KG1 (cell line): ENCODE measurements at regions not wholly inside any gene's neighbourhood (a gene's known extent, or its start where the extent isn't known, plus 50 kb on each side); places are given as distances from the start of the nearest gene placed in this dataset.
"Not testable (repeated sequence)": the region's sequence is repeated elsewhere in the genome, so short reads cannot be mapped to it uniquely, and the experiment has no call there.

Experiments used
- DNase-seq: peaks from one replicate; lab custom pipeline; 2025; lab: John Stamatoyannopoulos, UW

DNA sequence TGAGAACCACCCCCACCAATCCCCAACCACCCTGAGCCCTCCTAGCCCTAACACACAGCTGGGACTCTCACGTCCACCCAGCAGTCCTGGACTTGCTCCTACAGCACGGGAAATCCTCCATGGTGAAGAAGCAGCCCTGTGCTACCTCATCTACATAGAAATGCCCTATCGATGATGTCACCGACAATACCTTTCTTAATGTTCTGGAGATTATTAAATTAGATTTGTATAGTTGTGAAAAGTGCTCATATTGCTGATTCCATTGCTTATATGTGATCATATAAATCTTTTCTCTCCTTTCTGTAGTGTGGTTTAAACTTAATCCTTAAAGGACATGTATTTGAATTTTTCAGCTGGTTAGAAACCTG is 97.1 kb downstream of the PPIAL4G start:
- not testable (repeated sequence) for DNase-seq

DNA sequence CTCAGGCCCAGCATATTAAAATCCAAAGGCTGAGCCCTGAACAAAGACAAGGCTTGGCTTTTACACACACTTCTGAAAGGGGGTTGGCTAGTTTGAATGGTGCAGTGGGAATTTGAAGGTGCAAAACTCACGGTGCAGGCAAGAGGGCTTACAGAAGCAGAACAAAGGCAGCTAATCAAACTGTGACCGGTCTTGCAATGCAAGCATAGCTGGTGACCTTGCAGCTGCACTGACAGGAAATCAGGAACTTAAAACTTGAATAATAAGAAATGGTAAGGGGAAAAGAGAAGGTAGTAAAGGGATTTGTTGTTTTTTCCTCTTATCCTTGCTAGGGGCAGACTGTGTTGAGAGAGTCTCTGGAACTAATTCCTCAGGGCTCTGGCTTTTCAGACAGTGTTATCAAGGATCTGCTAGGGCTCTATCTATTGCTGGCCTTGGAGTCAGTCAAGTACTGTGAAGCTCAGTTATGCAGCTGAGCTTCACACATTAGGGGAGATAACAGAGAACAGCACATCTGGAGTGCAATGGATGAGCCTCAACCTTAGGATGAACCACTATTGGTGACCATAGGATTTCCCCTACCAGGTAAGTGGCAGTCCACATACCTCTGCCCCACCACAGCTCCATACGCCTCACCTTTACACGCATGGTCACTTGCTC is 97.6 kb downstream of the PPIAL4G start:
- DNase-seq: no peak

DNA sequence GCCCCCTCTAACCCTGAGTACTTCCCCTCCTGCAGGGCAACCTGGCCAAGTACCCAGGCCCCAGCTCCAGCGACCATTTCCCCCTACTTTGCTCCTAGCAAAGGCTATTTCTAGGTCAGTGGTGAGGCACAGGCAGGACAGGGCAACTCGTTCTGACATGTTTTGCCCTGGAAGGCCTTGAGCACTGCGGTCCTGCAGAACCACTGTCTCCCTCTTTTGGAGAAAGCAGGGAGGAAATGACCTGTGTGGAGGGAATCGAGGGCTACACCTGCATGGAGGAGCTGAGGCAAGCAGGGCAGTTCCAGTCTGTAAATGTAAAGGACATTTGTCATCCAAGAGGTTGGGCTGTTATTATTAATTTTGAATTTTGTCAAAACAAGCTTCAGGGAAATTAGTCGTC is 99.1 kb downstream of the PPIAL4G start:
- no peak for DNase-seq

DNA sequence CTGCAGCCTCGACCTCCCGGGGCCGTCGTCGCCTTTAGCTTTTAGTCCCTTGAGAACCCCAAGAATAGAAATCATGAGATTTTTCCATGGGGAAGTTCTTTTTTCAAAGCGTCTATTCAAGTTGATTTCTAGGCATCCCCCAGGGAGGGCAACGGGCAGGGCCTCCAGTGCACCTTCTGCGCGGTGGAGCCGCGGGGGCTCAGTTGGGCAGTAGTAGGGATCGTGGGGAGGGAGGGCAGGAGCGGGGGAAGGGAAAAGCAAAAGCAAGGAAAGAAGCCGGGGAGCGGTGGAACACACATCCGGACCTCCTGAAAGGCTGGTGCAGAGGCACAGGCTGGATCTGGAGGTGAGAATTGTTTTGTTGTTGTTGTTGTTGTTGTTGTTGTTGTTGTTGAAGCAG is 103.4 kb downstream of the PPIAL4G start:
- DNase-seq: no peak

DNA sequence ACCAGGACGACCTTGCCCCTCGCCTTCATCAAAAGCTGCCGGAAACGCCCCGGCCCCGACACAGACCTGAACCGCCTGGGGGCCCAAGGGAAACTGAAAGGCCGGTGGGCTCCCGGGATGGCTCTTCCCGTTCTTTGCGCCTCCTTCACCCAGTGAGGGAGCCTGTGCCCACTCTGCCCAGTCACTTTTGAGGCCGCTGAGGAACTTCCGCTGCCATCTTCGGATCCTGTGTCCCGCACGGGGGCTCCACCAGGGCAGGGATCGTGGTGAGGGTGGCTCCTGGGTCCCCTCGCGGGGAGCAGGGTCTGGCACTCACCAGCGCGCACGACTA is 104.0 kb downstream of the PPIAL4G start:
- DNase-seq: no peak

DNA sequence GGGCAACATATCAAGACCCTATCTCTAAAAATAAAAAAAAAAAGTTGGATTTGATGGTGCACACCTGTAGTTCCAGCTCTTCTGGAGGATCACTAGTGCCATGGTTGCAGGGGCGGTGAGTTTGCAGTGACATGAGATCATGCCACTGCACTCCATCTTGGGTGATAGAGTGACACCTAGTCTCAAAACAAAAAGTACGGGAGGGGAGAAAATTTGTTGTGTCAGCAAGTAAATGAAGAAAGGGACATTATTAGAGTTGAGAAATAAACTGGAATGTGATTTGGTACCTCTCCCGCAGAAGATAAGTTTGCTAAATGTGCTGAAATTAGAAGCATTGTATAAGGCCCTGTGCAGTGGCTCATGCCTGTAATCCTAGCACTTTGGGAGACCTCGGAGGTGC is 105.1 kb downstream of the PPIAL4G start:
- not testable (repeated sequence) for DNase-seq

DNA sequence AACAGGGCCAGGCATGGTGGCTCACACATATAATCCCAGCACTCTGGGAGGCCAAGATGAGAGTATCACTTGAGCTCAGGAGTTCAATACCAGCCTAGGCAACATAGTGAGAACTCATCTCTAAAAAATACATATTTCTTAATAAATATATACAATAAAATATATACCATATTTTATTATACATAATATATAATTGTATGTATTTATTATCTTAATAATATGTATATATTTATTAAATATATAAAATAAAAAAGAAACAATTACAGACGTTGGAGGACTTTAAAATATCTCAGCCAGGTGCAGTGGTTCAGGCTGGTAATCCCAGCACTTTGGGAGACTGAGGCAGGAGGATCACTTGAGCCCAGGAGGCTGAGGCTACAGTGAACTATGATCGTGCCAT is 106.1 kb downstream of the PPIAL4G start:
- DNase-seq: not testable (repeated sequence)

DNA sequence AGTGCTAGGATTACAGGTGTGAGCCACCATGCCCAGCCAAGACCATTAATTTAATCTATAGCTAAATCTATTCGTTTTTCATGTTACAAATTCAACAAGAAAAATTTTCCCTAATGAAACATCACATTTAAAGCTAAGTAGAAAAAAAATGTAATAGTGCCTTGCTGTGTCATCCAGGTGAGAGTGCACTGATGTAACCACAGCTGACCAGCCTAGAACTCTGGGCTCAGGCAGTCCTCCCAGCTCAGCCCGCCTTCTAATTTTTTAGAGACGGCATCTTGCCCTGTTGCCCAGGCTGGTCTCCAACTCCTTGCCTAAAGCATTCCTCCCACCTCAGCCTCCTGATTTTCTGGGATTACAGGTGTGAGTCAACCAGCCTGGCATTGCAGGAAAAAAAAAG is 109.0 kb downstream of the PPIAL4G start:
- DNase-seq: no peak

DNA sequence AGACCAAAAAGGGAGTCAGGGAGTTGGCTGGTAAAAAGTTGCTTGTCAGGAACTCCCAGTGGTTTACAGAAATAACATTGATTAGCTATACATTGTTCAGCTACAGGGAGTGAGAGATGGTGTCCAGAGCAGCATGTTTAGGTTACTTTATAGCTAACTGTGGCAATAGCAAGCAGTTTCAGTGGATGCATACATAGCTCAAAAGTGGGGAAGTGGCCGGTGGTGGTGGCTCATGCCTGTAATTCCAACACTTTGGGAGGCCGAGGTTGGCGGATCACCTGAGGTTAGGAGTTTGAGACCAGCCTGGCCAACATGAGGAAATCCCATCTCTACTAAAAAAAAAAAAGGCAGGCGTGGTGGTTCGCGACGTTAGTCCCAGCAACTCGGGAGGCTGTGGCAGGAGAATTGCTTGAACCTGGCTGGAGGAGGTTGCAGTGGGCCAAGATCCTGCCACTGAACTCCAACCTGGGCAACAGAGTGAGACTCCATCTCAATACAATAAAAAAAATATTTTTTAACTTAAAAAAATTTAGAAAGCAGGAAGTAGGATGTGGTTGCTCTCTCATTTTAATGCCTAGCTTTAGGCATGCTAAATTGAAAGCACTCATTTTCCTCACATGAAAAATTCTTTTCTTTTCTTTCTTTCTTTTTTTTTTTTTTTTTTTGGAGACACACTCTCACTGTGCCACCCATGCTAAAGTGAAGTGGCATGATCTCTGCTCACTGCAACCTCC is 109.7 kb downstream of the PPIAL4G start:
- DNase-seq: no peak

DNA sequence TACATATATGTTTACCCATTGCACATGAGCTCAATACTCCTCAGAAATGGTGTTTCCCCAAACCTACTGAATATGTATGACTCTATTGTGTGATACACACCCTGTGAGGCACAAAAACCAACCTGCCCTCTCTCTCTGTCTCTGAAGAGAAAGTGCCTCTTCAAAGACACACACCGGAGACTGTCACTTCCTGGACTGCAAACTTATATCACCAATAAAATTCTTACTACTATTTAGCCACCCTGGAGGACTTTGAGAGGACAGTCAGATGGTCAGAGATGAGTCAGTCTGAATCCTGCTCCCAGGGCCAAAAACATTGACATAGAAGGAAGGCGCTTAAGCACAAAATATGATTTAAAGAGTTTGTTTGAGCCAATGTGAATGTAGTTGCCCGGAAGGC is 110.4 kb downstream of the PPIAL4G start:
- no peak for DNase-seq

DNA sequence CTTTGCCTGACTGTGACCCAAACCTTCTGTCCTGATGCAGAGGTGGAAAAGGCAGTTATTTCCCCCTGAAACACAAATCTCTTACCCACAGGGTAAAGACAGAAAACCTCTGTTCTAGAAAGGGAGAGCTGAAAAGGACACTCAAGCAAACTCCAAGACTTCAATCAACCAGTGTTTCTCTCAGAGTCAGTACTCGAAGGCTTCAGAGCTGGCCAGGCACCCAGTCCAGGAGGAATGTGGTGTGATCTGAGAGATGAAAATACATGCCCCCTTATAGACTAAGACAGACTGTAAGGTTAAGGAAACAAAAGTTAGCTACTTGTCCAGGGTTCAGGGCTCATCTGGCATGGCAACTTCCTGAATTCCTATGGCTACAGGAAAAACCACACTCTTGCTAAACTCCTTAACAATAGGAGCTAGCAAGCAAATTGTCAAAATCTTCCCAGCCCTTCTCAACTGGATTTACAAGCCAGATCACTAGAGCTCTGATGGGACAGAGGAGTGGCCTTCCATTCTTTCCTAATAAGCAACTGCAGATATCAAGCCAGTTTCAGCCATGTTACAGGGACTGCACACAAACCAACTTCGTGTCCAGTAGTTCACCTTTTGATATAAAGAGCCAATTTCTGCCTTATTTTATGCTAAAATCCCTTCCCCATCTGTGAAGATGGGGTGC is 110.9 kb downstream of the PPIAL4G start:
- DNase-seq: not testable (repeated sequence)

DNA sequence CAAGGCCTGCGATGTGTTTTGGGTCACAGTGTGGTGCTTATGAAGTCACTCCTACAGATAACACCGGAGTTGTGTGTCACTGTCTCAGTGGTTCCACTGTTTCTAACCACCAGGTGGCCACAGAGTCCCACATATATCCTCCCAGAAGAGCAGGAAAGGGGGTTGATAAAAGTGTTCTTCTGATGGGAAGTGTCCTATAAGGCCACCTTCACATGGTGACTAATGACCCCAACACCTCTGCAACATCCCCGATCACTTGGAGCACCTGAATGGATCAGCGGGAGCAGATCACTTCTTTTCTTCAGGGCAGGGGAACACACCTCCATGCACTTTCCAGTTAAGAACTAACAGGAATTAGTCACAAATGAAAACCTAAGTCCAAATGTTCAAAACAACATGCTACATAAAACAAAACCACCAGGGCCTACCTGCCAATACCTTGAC is 111.5 kb downstream of the PPIAL4G start:
- peak; percentile 49 for DNase-seq

DNA sequence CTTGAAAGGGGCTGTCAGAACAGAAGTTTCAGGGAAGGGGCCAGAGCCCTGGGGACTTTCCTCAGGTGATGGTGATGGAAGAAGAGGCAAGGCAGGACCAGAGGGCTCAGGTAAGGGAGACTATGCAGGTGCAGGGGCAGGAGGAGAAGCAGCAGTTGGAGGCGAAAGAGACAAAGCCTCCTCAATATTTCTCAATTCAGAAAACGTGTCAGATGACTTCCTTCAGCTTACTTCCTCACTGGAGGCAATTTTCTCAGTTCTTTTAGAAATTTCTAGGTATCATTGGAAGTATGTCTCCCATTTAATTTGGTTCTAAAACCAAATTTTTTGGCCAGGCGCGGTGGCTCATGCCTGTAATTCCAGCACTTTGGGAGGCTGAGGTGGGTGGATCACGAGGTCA is 112.4 kb downstream of the PPIAL4G start:
- not testable (repeated sequence) for DNase-seq

DNA sequence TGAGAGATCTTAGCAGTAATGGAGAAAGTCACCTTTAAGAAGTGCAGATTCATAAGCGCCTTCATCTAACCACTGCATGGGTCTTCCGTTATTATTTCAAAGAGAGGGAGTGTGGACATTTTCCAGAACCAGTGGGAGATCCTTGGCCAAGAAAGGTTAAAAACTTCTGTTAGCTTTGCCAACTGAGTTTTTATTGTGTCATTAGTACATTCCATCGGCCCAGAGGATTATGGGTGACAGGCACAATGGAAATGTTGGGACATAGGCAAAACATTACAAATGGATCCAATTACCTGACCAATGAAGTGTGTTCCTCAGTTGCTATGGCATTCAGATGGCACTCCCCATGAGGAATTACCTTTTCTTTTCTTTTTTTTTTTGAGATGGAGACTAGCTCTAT is 115.5 kb downstream of the PPIAL4G start:
- DNase-seq: no peak

DNA sequence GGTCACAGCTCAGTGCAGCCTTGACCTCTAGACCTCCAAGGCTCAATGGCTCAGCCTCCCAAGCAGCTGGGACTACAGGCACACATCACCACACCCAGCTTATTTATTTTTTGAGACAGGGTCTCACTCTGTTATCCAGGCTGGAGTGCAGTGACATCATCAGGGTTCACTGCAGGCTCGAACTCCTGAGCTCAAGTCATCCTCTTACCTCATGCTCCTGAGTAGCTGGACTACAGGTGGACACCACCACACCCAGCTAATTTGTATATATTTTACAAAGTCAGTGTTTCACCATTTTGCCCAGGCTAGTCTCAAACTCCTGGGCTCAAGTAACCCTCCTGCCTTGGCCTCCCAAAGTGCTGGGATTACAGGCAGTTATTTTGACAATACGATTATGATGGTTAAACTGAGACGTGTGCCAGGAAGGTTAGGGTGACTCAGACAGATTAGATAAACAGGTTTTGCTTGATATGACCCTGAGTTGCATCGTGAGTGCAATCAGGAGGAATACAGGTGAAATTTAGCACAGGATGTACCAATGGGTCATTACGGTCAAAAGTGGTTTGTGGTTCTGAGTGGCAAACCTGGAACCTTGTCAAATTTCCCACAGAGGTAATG is 116.9 kb downstream of the PPIAL4G start:
- DNase-seq: not testable (repeated sequence)

DNA sequence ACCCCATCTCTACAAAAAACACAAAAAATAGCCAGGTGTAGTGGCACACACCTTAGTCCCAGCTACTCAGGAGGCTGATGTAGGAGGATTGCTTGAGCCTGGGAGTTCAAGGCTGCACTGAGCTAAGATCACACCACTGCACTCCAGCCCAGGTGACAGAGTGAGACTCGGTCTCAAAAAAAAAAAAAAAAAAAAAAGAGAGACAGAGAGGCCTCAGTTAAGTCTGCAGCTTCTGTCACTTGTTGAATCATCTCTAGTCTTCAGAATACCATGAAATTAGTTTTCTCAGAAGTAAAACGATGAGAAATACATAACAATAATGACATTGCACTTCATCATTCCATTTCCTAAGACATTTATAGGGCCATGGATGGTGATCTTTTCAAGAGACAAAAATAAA is 118.0 kb downstream of the PPIAL4G start:
- not testable (repeated sequence) for DNase-seq

DNA sequence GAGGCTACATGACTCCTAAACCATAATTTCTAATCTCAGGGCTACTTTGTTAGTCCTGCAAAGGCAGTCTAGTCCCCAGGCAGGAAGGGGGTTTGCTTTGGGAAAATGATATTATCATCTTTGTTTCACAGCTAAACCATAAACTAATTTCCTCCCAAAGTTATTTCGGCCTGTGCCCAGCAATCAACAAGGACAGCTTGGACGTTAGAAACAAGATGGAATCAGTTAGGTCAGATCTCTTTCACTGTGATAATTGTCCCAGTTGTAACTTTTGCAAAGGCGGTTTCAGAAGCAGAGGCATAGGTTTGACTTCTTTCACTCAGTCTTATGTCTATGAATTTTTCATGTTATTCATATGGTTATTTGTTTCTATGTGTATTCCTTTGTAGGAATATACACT is 119.1 kb downstream of the PPIAL4G start:
- DNase-seq: not testable (repeated sequence)

DNA sequence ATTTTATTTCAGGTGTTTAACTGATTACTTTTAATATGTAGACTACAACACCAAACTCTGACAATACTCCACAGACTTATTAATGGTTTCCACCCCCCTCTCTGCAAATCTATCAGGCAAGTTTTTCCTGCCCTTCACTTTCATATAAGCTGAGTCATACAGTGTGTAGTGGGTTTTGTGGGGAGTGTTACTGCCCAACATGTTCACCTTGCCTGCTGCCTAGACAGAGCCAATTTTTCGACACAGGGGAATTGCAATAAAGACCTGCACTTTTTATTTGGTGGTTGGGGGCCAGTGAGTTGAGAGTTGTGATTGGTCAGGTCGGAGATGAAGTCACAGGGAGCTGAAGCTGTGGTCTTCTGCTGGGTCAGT is 119.7 kb downstream of the PPIAL4G start:
- no peak for DNase-seq

DNA sequence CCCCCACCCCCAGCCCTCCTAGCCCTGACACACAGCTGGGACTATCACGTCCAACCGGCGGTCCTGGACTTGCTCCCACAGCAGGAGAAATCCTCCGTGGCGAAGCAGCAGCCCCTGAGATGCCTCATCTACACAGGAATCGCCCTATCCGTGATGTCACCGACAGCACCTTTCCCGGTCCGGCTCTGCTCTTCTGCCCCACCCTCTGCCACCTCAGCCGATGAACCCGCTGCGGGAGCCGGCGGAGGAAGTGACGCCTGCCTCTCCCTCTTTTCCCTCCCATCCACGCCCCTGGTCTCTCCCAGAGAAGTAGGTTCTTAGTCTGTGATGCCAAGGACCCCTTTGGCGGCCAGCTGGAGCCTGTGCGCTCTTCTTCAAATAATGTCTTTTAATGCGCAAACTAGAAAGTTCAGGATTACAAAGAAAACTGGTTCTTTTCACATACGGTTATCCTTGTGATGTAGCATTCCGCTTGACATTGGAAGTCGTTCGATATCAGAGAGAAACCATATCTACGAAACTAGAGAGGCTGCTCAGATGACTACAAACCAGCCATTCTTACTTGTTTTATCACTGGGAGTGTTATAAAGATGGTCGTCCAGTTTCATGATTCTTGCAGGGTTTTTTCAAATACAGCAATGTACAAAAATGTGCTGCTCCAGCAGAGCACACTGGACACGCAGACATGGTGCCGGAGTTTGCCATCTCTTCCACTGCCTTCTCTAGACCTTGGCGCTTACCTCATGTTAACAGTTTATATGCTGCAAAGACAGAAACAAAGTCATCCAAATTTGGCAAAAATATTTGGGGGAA is 120.3 kb downstream of the PPIAL4G start:
- DNase-seq: no peak

DNA sequence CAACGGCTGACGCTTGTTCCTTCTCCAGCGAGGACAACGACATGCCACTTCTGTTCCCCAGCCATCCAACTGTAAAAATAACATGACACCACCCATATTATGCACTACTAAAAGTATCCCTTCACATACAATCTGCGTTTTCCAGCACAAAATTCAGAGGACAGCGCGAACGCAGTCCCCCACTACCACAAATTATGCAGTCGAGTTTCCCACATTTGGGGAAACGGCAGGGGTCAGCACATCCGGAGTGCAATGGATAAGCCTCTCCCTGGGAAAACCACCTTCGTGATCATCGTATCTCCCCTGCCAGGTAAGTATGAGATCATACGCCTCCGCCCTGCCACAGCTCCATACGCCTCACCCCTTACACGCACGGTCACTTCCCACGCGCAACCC is 120.9 kb downstream of the PPIAL4G start:
- DNase-seq: no peak

DNA sequence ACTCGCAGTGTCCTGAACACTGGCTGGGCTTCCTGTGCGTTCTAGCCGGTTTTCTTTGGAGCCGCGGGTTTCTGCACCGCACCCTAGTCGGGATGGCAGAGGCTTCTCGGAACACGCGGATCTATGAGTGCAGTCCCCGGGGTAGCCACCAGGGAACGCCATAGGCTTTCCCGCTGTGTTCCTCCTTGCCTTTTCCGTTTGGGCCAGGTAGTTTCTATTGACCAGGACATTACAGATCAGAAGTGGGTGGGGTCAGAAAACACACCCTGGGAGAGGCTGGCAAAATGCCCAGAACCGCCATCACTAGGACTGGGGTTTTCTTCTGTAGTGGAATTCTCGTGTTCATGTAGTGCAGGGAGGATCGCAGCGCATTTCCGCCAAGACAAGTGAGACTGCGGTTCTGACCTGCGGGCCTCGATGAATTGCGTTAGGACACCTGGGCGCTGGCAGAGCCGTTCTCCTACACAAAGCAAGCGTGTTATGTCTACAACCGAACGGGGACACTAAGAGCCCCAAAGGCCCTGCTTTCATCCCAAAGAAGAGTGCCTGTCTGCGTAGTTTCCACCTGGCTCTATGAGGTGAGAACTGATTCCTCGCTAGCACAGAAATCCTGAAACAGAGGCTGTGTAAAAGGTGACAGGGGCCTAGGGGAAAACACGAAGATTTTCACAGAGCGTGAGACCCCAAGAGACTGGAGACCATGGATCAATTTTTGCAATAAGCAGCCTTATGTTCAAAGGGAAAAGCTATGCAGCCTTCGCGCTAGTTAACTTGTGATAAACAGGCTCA is 121.5 kb downstream of the PPIAL4G start:
- DNase-seq: not testable (repeated sequence)
